Heart left ventricle (tissue), 16 donors: ENCODE measurements at regions not wholly inside any gene's neighbourhood (a gene's known extent, or its start where the extent isn't known, plus 50 kb on each side); places are given as distances from the start of the nearest gene placed in this dataset.

Experiments used
- ATAC-seq, 4 donors: fragments of 200-7000 bp; cut with Tn5 transposase; one replicate each; pipeline ENCODE4 v1.9.1; 2020 to 2022; ENCODE audit warnings: moderate library complexity in 4 of 4, mild to moderate bottlenecking in 3 of 4, moderate number of reproducible peaks in 1 of 4
- DNase-seq, 5 donors: peaks; one replicate each; pipeline ENCODE4 v3.0.0-alpha.2; 2020
- H3K27ac ChIP-seq, 12 donors: fragments of 200-600 bp; sonication (generic) in 4 of 12; one replicate each; pipeline versions ENCODE4 v1.5.0 to v1.8.0; 2016 to 2022; ENCODE audit warnings: mild to moderate bottlenecking in 2 of 12
- H3K27me3 ChIP-seq, 9 donors: fragments of 200-600 bp; sonication (generic) in 2 of 9; one replicate each; pipeline versions ENCODE4 v1.5.1 to v1.8.0; 2016 to 2022; ENCODE audit warnings: mild to moderate bottlenecking in 3 of 9
- H3K36me3 ChIP-seq, 9 donors: fragments of 200-600 bp; sonication (generic) in 2 of 9; one replicate each; pipeline versions ENCODE4 v1.5.0 to v1.8.0; 2018 to 2022; ENCODE audit warnings: mild to moderate bottlenecking in 2 of 9
- H3K4me1 ChIP-seq, 12 donors: fragments of 200-600 bp; sonication (generic) in 4 of 12; one replicate each; pipeline versions ENCODE4 v1.5.0 to v1.8.0; 2016 to 2022; ENCODE audit warnings: mild to moderate bottlenecking in 3 of 12
- H3K4me3 ChIP-seq, 12 donors: fragments of 200-600 bp; sonication (generic) in 4 of 12; one replicate each; pipeline versions ENCODE4 v1.5.0 to v1.8.0; 2017 to 2022; ENCODE audit warnings: mild to moderate bottlenecking in 9 of 12, moderate library complexity in 4 of 12
- H3K9me3 ChIP-seq, 12 donors: fragments of 200-600 bp; sonication (generic) in 4 of 12; one replicate each; pipeline versions ENCODE4 v1.5.0 to v1.8.0; 2016 to 2022; ENCODE audit warnings: mild to moderate bottlenecking in 1 of 12
- POLR2A ChIP-seq, 2 donors: fragments of 450-650 bp; IDR thresholded peaks; one replicate each; pipeline ENCODE4 v1.6.1; 2017; ENCODE audit warnings: antibody characterized with exemption in 2 of 2, mild to moderate bottlenecking in 2 of 2, moderate library complexity in 2 of 2
- WGBS, 4 donors: extraction: QIAGEN DNeasy Blood & Tissue Kit in 2 of 4; methylation state at CpG; one replicate each; pipeline versions ENCODE4 v1.1.5 to v1.1.7; 2013 to 2018; 5-methylcytosine and 5-hydroxymethylcytosine counted together
- intact Hi-C, 10 donors: fragments of 100-400 bp; cut with DNase I; formaldehyde crosslinking; loops; one replicate each; pipeline versions ENCODE4 v1.11.1 to v1.14.2; 2022
- TF ChIP-seq, protein P1 (sequence below), 12 donors: fragments of 200-600 bp; sonication (generic) in 4 of 12; IDR thresholded peaks; one replicate each; pipeline versions ENCODE4 v1.5.0 to v1.8.0; 2018 to 2022; ENCODE audit warnings: antibody characterized with exemption in 12 of 12, mild to moderate bottlenecking in 5 of 12
- donor health status: ischemic (EF 13 %, LVEDD 7.1; RV severe dilation, severe dysfunction).
- donor health status: healthy with polysubstance abuse.
- donor health status: DM: no; HTN: yes; CAD: no.
- donor health status: DM: no; HTN: no; CAD: no.
- donor health status: ischemic (EF 25% LVEDD 6.9; RV normal size, moderate dysfunction).
- donor health status: ischemic (EF 25% LVEDD 5.7; RV mildly dilated, moderate dysfunction).
- donor health status: healthy.
- donor health status: DM: yes; HTN: yes; CAD: no.
- donor health status: ischemic (EF 35%, LVEDD 5.7; RV mildly dilated, moderate dysfunction).
- donor health status: nonischemic (EF 11% LVEDD 7.7; RV severe dilation, severe dysfunction).
- donor health status: DM: yes; HTN: yes; CAD: no.
- donor health status: PGD.
- donor health status: ischemic (EF 29% LVEDD 5.4; RV normal size, mild dysfunction).
- donor health status: nonischemic (EF 23%, LVEDD 6.1; RV moderate dilation, normal function).

DNA sequence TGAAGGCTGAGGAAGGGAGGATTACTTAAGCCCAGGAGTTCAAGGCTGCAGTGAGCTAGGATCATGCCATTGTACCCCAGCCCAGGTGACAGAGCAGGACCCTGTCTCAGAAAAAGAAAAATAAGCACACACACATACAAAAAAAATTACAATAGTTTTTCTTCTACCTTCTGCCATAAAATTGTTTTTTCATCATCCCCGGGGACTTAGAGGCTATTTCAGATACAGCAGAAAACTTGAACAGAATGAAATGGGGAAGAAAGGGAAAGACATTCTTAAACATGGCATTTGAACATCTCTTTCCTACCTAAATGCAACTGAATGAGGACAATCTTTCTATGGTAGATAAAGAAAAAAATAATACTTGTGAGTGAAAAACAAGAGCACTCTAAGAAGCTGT is 109.1 kb downstream of the KCTD12 start:
- peaks cover 0 to 4% (median 0%) of the 10 kb centered on the region in 12 donors for H3K4me1 ChIP-seq
- no peak overlapping the region for H3K4me3 ChIP-seq
- no peaks in the 10 kb centered on the region for H3K27me3 ChIP-seq
- WGBS, 4 donors = 80 to 90% (median 82%) methylated on average over 1 of the region's 1 CpG
- intact Hi-C loops = no loop called here
- DNase-seq = no peak
- H3K27ac ChIP-seq = no peak overlapping the region
- H3K36me3 ChIP-seq = no peaks in the 10 kb centered on the region
- TF ChIP-seq, protein P1, sequence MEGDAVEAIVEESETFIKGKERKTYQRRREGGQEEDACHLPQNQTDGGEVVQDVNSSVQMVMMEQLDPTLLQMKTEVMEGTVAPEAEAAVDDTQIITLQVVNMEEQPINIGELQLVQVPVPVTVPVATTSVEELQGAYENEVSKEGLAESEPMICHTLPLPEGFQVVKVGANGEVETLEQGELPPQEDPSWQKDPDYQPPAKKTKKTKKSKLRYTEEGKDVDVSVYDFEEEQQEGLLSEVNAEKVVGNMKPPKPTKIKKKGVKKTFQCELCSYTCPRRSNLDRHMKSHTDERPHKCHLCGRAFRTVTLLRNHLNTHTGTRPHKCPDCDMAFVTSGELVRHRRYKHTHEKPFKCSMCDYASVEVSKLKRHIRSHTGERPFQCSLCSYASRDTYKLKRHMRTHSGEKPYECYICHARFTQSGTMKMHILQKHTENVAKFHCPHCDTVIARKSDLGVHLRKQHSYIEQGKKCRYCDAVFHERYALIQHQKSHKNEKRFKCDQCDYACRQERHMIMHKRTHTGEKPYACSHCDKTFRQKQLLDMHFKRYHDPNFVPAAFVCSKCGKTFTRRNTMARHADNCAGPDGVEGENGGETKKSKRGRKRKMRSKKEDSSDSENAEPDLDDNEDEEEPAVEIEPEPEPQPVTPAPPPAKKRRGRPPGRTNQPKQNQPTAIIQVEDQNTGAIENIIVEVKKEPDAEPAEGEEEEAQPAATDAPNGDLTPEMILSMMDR (IDR thresholded peaks at IDR 0.05) = no peak
- TF ChIP-seq POLR2A (IDR thresholded peaks at IDR 0.05) = no peak
- no peak for ATAC-seq
- no peaks in the 10 kb centered on the region for H3K9me3 ChIP-seq

GRCh38 chr13:76775088-76775740 is 111.0 kb downstream of the KCTD12 start:
- H3K27ac ChIP-seq = no peak overlapping the region
- no peak for DNase-seq
- 35 to 47% (median 40%) methylated on average over 3 of the region's 3 CpGs for WGBS, 4 donors
- peak in 1 of 4 donors; percentile 49 for ATAC-seq
- intact Hi-C loops = no loop called here
- no peaks in the 10 kb centered on the region for H3K27me3 ChIP-seq
- H3K4me1 ChIP-seq = peaks cover 0 to 4% (median 0%) of the 10 kb centered on the region in 12 donors
- no peak for TF ChIP-seq POLR2A (IDR thresholded peaks at IDR 0.05)
- TF ChIP-seq, protein P1 (IDR thresholded peaks at IDR 0.05) = no peak
- no peaks in the 10 kb centered on the region for H3K36me3 ChIP-seq
- H3K4me3 ChIP-seq = no peak overlapping the region
- H3K9me3 ChIP-seq = no peaks in the 10 kb centered on the region

- Histone ChIP-seq H3K4me1 (peaks cover 0 to 11% (median 0%) of the 10 kb centered on the region in 12 donors), H3K27ac (peak overlapping the region in 1 of 12 donors; percentile 5), H3K27me3 (no peaks in the 10 kb centered on the region), H3K4me3 (no peak overlapping the region), H3K36me3 (no peaks in the 10 kb centered on the region), H3K9me3 (no peaks in the 10 kb centered on the region)
- intact Hi-C loops = no loop called here
- WGBS, 4 donors = 74 to 89% (median 80%) methylated on average over 5 of the region's 5 CpGs
- ATAC-seq = no peak
- TF ChIP-seq, protein P1 (IDR thresholded peaks at IDR 0.05) = no peak
- TF ChIP-seq POLR2A (IDR thresholded peaks at IDR 0.05) = no peak
- DNase-seq = no peak
Observed at GRCh38 chr13:76773448-76774094, 112.6 kb downstream of the KCTD12 start.

GRCh38 chr13:76772241-76772640 is 114.0 kb downstream of the KCTD12 start:
- Histone ChIP-seq H3K4me3 (no peak overlapping the region), H3K4me1 (peaks cover 0 to 14% (median 0%) of the 10 kb centered on the region in 12 donors), H3K27me3 (no peaks in the 10 kb centered on the region), H3K36me3 (no peaks in the 10 kb centered on the region), H3K27ac (no peak overlapping the region), H3K9me3 (no peaks in the 10 kb centered on the region)
- intact Hi-C loops = no loop called here
- 97 to 100% (median 97%) methylated on average over 1 of the region's 1 CpG for WGBS, 4 donors
- TF ChIP-seq POLR2A (IDR thresholded peaks at IDR 0.05) = no peak
- TF ChIP-seq, protein P1 (IDR thresholded peaks at IDR 0.05) = no peak
- ATAC-seq (no peak), DNase-seq (no peak)
